ENCODE measurements at regions not wholly inside any gene's neighbourhood (a gene's known extent, or its start where the extent isn't known, plus 50 kb on each side); places are given as distances from the start of the nearest gene placed in this dataset.
"Not testable (repeated sequence)": the region's sequence is repeated elsewhere in the genome, so short reads cannot be mapped to it uniquely, and the experiment has no call there.

GRCh38 chr5:44756097-44756496 lies 52.6 kb upstream of the MRPS30 start:
- DNase-seq = not testable (repeated sequence)

DNA sequence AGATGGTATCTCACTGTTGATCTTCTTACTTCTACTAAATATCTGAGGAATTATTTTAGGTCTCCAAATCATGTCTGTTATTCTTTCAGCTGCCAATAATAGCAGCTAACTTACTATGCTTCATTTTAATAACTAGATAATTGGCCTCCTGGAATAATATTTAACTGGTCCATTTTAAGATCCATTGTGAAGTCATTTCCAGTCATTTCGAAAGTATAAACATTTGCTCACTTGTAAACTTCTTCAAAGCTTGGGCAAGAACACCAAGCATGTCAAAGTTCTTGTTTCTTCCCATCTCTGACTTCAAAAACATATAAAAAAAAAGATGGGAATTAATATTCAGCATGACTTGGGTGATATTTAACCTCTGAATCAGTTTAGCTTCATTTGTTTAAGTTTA lies 61.4 kb upstream of the MRPS30 start:
- DNase-seq = no peak

- DNase-seq = no peak
Observed at GRCh38 chr5:44740660-44741059, 68.1 kb upstream of the MRPS30 start.

DNA sequence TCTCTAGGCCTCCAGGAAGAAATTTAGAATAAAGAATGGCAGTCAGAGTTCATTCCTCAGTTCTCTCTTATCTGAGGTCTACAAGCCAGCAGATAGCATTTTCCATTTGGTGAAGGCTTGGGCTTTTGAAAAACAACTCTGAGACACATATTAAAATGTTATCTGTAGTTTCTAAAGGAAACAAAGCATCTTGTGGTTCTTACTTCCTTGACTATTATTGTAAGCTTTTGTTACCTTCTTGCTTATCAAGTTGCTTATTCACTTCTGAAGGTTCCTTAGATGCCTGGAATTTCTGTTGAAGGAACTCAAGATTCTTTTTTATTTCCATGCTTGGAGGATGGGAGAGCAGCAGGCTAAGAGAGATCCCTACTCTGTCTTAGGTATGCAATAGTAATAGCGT lies 79.2 kb upstream of the MRPS30 start:
- DNase-seq = no peak

DNA sequence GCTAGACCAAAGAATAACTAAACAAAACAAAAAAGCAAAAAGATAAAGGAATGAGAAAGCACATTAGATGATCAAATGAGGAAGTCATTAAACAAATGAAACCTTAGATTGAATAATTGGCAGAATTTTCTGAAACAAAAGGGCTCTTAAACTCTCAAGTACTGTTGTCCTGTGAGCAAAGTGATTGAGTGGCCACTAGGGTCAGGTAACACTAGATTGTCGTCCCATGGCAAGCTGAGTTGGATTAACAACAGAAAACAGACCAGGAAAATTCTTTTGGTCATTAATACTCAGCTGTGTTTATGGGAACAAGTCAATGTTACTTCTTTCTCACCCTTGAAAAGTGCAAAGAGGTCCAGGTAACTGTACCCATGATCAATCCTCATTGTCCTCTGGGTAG lies 81.6 kb upstream of the MRPS30 start:
- no peak for DNase-seq

GRCh38 chr5:44719856-44720255 lies 88.9 kb upstream of the MRPS30 start:
- no peak for DNase-seq

DNA sequence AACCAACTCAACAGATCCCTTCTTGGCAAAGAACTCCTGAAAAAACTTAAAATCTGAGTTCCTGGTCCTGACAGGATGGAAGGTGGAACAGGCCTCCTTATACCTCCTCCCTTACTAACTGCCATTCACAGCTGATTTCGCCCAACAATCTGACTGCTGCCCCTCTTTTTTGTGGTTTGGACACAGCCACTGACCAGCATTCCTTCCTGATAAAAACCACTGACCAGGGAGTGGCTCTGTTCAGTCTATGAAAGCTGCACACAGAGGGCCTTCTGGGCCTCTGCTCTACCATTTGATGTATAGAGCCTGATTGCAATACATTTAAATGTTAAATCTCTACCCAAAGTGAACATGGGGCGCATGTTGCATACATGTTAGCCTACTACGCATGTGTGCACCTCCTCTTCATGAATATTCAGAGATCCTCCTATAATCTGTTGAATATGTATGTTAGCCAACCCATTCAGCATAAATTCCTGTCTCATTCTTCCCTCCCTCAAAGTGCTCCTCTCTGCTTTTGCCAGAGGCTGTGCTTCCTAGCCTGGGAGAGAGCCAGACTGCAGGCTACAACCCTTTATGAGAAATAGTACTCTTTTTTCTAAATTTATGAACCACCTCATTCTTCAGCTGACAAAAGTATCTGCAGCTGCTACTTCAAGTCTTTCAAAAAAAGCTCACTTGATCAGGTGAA lies 93.7 kb upstream of the MRPS30 start:
- DNase-seq = no peak

- no peak for DNase-seq
Observed at GRCh38 chr5:44713446-44713845, 95.3 kb upstream of the MRPS30 start.

GRCh38 chr5:44711901-44712300 lies 96.8 kb upstream of the MRPS30 start:
- DNase-seq = no peak

DNA sequence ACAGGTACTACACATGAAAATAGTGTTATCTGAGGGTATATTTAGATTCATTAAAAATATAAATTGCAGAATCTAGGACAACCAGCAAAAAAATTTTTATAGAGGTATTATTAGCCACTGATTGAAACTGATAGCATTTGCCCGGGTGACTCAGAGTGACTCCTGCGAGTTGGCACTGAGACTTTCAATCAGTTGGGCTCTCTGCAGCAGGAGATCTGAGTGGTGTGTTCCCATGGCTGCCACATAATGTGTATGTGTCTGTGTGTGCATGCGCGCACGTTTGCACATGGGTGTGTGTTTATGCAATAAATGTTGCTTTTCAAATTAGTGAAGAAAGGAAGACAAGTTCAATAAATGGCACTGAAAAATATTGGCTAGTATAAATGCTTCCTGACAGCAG lies 100.1 kb upstream of the MRPS30 start:
- no peak for DNase-seq

DNA sequence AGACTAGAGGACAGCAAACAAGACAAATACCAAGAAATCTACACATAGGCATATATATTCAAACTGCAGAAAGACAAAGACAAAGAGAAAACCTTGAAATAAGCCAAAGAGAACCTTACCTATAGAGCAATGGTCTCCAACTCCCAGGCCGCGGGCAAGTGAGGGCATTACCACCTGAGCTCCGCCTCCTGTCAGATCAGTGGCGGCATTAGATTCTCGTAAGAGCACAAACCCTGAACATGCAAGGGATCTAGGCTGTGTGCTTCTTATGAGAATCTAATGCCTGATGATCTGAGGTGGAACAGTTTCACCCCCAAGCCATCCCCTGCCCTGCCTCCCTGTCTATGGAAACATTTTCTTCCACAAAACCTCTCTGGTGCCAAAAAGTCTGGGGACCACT lies 101.0 kb upstream of the MRPS30 start:
- DNase-seq = no peak

DNA sequence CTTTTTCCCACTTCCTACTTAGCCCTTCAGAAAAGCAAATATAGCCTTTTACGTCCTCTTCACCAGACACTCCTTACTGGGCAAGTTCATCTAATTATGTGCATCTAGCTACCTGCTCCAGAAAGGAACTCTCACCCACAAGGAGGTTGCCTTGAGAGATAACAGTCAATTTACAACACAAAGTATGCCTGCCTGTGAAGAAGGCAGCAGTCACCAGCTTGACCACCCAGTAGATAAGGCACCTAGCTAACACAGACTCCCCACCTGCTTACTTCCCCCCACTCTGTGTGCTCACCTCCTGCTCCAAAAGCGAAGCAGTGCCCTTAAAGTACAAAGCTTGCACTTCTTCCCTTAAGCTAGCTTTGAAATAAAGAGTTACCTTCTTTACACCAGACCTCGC lies 111.7 kb upstream of the MRPS30 start:
- DNase-seq = no peak

- DNase-seq = no peak
Observed at GRCh38 chr5:44695259-44695658, 113.5 kb upstream of the MRPS30 start.

GRCh38 chr5:44691802-44692201 lies 116.9 kb upstream of the MRPS30 start:
- DNase-seq = no peak

DNA sequence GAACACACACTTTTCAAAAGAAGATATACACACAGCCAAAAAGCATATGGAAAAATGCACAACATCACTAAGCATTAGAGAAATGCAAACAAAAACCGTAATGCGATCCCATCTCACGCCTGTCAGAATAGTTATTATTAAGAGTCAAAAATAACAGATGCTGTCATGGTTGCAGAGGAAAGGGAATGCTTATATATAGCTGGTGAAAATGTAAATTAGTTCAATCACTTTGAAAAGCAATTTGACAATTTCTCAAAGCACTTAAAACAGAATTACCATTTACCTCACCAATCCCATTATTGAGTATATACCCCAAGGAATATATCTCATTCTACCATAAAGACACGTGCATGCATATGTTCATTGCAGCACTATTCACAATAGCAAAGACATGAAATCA lies 126.8 kb upstream of the MRPS30 start:
- DNase-seq = no peak

- no peak for DNase-seq
Observed at GRCh38 chr5:44679214-44679613, 129.5 kb upstream of the MRPS30 start.

DNA sequence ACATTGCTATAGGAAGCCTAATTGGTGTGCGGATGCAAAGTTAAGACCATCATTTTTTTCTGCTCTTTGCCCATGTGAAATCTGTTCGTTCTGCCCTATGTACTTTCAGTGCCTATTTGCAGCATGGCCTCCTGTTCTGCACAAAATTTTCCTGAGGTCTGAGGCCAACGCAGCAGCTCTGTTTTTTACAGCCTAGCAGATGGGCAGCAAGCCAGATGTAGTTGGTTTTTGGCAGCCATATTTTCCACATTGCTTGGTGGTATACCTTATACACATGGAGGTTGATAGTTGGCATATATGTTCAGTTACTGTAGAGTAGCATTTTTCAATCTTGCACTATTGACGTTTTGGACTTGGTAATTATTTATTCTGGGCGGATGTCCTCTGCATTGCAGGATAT lies 133.5 kb upstream of the MRPS30 start:
- no peak for DNase-seq

- no peak for DNase-seq
Observed at GRCh38 chr5:44674461-44674860, 134.3 kb upstream of the MRPS30 start.

DNA sequence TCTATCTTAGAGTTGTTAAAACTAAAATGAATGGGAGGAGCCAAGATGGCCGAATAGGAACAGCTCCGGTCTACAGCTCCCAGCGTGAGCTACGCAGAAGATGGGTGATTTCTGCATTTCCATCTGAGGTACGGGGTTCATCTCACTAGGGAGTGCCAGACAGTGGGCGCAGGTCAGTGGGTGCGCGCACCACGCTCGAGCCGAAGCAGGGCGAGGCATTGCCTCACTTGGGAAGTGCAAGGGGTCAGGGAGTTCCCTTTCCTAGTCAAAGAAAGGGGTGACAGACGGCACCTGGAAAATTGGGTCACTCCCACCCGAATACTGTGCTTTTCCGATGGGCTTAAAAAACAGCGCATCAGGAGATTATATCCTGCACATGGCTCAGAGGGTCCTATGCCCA lies 140.3 kb upstream of the MRPS30 start:
- DNase-seq = not testable (repeated sequence)

- no peak for DNase-seq
Observed at GRCh38 chr5:44665101-44665701, 143.5 kb upstream of the MRPS30 start.

DNA sequence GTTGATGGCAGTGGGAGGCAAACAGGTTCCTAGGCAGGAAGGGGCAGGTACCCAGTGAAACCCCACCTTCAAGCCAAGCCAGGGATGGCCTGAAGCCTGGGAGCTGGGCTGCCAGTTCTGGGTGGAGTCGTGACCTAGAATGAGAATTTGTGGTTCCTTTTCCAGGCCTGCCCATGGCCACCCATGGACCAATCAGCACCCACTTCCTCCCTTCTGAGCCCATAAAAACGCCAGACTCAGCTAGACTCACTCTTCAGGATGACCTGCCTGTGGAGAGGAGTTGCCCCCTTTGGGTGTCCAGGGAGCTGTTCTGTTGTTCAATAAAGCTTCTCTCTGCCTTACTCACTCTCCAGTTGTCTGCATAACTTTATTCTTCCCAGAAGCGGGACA lies 144.0 kb upstream of the MRPS30 start:
- DNase-seq = no peak

GRCh38 chr5:44663991-44664710 lies 144.6 kb upstream of the MRPS30 start:
- no peak for DNase-seq

DNA sequence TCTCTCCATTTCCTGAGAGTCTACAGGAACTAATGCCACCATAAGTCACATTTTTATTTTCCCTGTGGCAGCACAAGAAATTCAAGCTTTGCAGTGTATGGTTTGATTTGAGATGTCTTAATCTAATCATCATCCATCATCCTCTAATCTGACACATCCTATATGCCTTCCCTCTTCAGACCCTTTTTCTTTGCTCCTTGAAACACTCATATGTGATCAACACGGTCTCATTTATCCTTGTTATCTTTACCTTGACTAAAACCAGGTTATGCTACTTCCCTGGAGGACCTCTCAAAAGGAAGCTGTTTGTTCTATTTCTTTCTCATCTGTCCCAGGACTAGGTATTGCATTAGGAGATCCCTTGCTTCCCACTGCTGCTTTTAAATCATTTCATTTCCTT lies 146.9 kb upstream of the MRPS30 start:
- DNase-seq = no peak

DNA sequence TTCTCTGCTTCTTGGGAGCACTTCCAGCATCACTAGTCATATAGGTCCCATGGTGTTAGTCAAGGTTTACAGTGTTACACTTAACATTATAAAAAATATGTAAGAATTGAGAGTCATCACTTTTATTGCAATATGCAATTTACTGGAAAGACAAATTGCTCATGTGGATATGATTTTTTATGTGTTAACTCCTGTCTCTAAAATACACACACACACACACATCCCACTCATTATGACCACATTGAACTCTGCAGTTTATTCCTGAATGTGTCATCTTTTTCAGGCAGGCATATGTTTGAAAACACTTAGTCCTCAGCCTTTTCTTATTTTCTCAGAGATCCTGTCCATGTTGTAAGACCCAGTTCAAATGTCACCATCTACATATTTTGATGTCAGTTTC lies 148.5 kb upstream of the MRPS30 start:
- no peak for DNase-seq

- no peak for DNase-seq
Observed at GRCh38 chr5:44659334-44659733, 149.4 kb upstream of the MRPS30 start.

Measured in activated T-cell treated with anti-CD3 and anti-CD28 coated beads, Interleukin-2, amount 50 U/mL, for 48 hours (primary cell).